GM18508 (cell line): ENCODE measurements at regions not wholly inside any gene's neighbourhood (a gene's known extent, or its start where the extent isn't known, plus 50 kb on each side); places are given as distances from the start of the nearest gene placed in this dataset.
"Not testable (repeated sequence)": the region's sequence is repeated elsewhere in the genome, so short reads cannot be mapped to it uniquely, and the experiment has no call there.

ENCODE experiments used
- ATAC-seq: cut with Tn5 transposase; IDR thresholded peaks from one replicate; pipeline ENCODE4 v1.9.1; 2021; ENCODE audit warnings: moderate number of reproducible peaks; ENCODE audit not compliant: insufficient read depth, unreplicated experiment

DNA sequence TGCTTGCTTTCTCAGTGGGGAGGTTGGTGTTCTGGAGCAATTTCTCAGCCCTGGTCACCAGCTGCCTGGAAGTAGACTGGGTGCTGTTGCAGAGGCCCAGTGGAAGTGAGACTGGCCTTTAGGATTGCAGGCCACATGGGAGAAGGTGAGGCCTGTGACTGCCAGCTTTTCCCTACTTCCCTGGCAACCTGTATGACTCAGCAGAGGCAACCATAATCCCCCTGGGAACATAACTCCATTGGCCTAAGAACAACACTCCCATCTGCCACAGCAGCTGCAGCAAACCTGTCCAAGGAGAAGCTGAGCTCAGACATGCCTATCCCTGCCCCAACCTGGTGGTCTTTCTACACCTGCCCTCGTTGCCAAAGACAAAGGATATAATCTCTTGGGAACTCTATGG is 473.5 kb upstream of the SPTLC3 start:
- ATAC-seq = no peak

DNA sequence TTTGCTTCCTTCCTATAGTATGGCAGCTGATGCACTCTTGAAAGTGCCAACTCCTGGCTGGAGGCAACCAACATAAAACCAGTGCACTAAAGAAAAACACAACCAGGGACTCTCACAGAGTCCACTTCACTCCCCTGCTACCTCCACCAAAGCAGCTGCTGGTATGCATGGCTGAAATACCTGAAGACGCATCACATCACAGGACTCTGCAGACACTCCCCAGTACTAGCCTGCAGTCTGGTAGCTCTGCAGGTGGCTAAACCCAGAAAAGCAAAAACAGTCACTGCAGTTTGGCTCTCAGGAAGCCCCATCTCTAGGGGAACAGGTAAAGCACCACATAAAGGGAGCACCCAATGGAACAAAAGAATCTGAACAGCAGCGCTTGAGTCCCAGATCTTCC is 473.0 kb upstream of the SPTLC3 start:
- ATAC-seq = no peak

DNA sequence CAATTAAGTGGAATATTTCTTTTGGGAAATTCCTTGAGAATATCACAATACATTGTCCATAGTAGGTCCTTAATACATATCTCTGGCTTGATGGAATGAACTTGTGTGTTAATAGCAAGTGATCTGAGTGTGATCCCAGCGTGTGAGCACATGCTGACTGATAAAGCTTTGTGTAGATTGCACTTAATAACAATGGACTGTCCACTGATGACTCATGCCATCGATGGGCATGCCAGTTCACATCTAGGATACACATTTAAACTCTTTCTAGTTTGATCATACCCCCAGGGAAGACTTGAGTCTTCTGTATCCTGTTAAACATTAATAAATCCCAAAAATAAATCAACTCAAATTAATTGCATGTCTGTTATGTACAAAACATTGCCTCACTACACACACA is 454.3 kb upstream of the SPTLC3 start:
- ATAC-seq = no peak

DNA sequence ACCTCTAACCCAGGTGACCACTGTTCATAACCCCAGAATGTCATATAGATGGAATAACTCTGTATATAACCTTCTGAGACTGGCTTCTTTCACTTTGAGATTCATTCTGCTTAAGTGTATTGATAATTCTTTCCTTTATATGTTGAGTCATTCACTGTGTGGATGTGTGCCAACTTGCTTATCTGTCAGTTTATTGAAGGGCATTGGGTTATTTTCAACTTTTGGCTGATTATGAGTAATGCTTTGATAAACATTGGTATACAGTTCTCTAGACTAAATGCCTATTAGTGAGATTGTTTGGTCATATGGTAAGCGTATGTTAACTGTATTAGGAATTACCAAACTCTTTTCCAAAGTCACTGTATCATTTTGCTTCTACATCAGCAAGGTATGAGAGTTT is 453.4 kb upstream of the SPTLC3 start:
- no peak for ATAC-seq

DNA sequence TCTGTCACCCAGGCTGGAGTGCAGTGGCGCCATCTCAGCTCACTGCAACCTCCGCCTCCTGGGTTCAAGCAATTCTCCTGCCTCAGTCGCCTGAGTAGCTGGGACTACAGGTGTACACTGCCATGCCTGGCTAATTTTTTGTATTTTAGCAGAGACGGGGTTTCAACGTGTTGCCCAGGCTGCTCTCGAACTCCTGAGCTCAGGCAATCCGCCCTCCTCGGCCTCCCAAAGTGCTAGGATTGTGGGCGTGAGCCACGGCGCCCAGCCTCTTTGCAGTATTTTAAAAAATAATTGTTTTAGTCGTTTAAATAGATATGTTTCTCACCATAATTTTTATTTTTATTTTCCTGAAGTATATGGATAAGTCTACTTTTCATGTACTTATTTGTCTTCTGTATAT is 452.9 kb upstream of the SPTLC3 start:
- not testable (repeated sequence) for ATAC-seq

DNA sequence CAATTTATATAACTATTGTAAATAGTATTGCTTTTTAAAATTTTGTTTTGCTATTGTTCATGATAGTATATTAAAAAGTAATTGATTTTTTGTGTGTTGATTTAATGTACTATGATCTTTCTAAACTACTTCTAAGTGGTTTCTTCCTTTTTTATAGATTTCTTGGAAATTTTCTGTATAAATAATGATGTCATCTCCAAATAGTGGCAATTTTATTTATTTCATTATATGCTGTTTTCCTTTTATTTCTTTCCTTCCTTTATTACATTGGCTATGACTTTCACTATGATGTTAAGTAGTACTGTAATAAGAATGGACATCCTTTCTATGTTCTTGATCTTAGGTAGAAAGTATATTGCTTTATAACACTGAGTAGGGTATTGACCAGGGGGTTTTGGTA is 451.5 kb upstream of the SPTLC3 start:
- no peak for ATAC-seq

DNA sequence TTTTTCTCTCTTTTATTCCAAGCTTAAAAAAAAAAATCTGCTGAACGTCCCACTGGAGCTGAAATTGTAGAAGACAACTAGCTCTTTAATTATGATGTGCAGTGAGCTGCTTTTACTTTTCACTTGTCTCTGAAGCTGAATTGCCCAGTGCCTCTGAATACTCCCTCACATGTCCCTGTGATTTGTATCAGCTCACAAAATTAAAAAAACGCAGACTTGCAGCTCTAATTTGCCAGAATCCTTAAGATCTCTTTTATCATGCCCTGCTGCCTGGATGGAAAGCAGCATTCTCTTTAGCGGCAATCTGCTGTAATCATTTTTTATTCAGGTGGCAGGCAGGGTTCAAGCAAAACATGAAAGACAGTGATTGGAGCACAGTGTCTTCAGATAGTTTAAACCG is 443.8 kb upstream of the SPTLC3 start:
- no peak for ATAC-seq

DNA sequence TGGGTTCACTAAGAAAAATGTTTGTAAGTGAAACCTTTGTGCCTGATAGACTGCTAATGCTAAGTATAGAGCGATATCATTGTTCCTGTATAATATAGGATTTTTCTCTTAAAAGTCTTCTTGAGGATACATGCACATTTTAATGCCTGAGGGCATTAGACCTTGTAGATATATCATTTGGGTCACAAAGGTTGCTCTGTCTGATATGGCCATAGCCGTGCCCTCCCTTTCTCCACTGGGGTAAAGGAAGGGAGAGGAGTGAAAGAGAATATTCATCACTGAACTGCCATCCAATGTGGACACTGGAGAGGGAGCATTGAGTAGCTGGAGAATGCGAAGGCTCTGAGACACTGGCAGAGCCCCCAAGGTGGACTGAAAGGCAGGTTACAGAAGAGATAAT is 442.2 kb upstream of the SPTLC3 start:
- ATAC-seq = no peak

DNA sequence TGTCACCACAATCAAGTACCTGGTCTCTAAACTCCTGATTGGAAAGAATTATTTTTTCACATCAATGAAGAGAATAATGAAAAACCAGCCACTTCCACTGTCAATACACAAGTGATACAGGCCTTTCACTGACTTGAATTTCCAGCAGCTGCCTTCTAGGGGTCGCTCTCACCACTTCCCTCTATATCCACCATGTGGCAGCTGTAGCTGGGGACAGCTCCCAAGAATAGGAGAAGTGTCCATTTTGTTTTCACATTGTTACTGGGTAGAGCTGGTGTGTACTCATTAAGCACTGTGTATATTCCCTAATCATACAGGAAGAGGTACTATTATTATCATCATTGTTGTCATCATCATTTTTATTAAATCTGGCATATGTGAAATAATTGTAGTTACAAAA is 438.4 kb upstream of the SPTLC3 start:
- ATAC-seq = no peak

DNA sequence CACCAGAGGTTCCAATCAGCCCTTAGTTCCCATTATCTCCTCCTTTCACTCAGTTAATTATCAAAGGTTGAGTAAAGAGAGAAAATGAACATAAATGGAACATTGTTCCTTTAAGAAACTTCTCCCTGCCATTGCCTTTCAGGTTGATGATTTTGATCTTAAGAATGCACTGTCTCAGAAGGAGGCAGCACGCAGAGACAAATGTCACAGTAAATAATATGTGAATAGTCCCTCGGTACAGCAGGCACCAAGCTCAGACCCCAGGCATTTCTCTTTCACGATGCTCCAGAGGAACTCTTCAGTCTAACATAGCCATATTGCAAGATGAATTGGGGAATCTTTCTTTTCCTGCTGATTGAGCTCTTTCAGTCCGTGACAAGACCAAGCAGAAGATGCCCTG is 435.3 kb upstream of the SPTLC3 start:
- ATAC-seq = no peak

DNA sequence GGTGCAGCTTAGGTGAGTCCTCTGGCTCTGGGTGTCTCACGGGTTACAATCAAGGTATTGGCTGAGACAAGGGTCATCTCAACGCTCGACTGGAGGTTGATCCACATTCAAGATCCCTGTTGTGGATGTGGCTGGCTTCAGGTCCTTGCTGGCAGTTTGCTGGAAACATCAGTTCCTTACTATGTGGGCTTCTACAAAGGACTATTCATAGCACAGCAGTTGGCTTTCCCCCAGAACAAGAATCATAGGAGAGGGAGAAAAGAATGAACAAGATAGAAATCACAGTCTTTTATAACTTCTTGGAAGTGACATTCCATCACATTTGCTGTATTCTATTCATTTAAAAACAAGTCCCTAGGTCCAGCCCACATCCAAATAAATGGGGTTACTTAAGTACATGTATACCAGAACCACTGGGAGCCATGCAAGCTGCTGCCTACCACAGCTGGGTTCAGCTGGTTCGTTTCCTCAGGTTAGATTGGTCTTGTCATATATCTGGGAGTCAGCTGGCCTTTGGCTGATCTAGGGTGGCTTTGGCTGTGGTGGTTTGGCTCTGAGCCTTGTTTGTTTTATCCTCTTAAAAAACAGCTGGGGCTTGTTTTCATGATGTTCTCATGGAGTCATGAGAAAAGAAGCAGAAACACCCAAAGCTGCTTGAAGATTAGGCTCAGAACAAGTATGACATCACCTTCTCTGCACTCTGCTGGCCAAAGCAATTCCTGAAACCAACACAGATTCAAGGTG is 433.2 kb upstream of the SPTLC3 start:
- ATAC-seq = no peak

DNA sequence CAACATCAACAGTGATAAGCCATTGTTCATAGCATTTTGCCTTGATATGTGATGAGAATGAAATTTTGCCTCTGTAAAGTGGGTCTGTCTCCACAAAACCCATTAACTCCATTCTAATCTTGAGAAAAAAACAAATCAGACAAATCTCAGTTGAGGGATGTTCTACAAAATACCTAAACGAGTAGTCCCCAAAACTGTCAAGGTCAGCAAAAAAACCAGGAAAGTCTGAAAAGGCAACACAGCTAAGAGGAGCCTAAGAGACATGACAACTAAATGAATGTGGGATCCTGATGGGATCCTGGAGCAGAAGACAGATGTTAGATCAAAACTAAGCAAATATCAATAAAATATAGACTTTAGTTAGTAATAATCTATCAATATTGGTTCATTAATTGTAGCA is 431.6 kb upstream of the SPTLC3 start:
- no peak for ATAC-seq

DNA sequence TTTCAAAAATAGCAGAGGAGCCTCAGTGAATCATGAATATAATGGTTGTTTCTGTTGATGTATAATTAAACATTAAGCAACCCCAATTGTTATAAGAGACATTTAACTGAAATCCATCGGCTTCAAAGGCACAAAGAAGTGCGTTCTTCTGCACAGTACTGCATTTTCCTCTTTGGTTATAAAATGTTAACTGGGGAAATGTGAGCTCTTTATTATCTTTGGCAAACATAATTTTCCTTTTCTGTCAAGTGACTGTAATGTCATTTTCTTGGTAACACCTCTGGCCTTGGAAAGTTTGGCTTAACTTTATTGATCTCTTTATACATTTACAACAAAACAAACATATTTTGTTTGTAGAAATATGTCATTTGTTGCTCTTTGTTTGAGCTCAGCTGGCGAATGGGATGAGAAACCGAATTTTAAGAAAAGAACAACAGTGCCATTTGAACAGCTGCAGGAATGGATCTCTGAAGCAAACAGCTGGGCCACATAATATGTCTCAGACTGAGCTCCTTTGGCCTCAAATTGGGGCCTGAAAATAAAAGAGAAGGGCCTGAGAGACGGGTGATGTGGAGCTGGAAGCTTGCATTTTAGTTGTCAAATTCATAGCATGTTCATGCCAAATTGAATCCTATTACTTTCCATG is 427.0 kb upstream of the SPTLC3 start:
- no peak for ATAC-seq

DNA sequence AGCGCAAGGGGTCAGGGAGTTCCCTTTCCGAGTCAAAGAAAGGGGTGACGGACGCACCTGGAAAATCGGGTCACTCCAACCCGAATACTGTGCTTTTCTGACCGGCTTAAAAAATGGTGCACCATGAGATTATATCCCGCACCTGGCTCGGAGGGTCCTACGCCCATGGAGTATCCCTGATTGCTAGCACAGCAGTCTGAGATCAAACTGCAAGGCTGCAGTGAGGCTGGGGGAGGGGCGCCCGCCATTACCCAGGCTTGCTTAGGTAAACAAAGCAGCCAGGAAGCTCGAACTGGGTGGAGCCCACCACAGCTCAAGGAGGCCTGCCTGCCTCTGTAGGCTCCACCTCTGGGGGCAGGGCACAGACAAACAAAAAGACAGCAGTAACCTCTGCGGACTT is 426.1 kb upstream of the SPTLC3 start:
- not testable (repeated sequence) for ATAC-seq

DNA sequence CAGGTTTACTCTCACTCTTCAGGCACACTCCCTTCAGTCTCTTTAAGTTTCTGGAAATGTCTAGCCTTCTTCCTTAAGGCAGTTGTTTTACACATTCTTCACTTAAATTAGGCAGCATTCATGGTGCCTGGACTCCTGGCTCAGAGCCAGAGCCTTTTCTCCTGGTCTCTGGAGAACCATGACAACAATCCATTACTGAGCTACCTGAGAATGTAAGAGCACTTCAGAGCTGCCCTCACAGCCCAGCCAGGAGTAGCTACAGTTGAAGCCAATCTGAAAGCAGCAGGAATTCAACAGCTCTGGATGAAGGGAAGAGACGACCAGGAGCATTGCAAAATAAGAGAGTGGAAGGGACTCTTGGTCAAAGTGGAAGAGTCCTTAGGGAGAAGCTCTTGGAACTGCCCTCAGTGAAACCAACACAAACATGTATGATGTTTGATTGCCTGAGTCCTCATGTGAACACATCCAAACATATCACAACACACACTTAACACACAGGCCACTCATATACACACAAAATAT is 416.8 kb upstream of the SPTLC3 start:
- ATAC-seq = no peak

DNA sequence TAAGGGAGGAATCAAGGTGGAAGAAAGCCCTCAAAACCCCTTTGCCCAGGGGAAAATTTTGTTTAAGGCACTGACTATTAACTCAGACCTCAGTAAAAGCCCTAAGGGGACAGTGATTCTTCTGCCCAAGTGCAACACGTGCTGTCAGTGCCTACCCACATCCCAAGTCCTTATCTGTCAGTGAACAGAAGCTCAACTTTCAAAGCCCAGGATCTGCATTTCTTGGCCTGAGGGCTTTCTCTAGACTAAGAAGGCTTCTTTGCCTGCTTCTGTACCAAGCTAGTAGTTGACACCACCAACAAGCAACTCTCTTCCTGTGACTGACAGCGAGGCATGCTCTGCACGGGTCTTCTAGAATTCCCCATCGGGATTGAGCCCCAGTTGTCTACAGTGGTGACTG is 416.0 kb upstream of the SPTLC3 start:
- no peak for ATAC-seq

DNA sequence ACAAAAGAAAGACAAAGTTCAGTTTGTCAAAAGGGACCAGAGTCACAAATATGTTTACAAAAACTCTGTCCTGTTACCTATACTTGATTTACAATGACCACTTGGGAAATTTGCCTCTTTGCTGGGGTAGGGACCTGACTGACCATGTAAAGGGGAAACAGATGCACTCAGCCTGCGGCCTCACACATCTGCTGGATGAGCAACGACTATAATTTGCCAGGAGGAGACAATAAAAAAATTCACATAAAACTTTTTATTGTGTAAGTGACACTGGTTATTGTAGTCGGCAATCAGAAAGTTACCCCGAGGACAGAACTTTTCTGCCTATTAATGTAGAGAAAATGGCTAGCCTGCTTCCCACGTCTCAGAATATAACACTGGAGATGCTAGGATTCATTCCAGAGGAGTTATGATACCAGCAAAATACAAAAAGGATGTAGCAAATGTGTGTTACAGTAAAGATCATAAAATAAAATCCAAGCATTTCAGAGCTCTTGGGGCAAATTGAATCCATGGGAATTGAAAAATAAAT is 415.4 kb upstream of the SPTLC3 start:
- ATAC-seq = no peak

DNA sequence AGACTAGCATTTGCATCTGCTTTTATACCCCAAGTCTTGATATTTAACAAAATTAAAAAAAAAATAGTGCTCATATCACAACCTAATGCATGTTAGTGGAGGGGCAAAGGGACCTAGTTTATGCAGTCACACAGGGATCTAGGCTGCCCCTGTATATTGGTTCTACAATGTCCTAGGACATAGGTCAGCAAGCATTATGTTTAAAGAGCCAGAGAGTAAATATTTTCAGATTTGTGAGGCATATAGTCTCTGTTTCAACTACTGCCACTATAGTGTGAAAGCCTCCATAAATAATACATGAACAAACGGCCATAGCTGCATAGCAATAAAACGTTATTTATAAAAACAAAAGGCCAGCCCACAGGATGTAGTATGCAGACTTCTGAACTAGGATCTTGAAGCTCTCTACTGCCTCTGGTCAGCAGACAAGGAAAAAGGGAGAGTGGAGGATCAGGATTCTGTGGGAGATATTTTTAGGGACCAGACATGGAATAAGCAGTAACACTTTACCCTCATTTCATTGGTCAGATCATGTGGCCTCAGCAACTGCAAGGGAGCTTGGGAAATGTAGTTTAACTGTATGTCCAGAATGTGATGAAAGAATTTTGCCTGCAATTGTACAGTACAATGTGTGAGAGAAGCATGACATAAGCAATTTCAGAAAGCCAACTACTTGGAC is 414.2 kb upstream of the SPTLC3 start:
- no peak for ATAC-seq

DNA sequence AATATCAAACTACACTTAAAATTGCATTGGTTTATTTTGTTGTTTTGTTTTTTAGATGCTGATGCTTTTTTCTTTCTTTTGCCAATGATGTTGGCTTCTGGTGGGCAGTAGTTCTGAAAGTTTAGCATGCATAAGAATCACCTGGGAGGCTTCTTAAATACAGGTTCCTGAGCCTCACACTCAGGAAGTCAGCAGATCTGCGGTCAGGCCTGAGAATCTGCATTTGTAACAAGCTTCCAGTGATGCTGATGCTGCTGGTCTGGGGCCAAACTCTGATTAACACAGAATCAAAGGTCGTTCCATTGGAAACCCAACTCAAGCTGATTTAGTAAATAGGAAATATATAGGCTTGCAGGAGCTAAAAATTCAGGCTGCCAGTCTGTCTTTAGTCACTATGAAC is 412.9 kb upstream of the SPTLC3 start:
- ATAC-seq = no peak

DNA sequence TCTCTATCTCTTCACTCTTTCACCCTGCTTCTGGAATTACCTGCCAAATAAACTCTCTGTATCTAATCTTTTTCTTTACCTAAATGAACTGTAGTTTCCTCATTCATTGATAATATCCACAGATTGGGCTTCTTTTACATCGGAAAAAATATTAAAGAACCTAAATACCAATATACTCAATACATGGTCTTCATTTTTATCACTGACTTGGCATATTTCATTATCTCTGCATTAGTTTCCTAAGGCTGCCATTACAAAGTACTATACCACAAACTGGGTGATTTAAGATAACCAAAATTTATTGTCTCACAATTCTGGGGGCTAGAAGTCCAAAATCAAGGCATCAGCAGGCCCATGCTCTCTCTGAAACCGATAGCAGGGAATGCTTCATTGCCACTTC is 411.9 kb upstream of the SPTLC3 start:
- no peak for ATAC-seq

DNA sequence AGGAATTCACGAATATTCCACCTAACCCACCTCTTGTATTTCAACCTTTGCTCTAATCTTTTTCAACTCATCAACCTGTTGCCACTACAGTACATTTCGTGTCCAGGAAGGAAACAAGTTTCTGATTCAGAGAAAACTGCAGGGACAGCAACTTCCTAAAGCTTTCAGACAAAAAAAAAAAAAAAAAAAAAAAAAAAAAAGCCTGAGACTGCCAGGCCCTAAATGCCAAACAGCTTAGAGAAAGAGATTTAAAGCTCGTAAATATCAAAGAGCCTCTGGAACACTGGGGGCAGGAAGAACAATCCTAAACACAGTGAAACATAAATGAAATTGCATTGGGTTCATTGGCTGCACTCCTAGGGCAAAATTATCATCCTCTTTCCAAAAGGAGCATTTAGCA is 411.2 kb upstream of the SPTLC3 start:
- ATAC-seq = no peak
